ENCODE measurements at regions not wholly inside any gene's neighbourhood (a gene's known extent, or its start where the extent isn't known, plus 50 kb on each side); places are given as distances from the start of the nearest gene placed in this dataset.

GRCh38 chr12:28023156-28023887 lies 50.8 kb upstream of the PTHLH start:
- TF ChIP-seq CTCF (IDR thresholded peaks at IDR 0.05; ENCODE audit: control insufficient read depth, extremely low read depth, insufficient read depth) = no peak
- no peak for DNase-seq (ENCODE audit: low read depth)

GRCh38 chr12:28024231-28024995 lies 51.9 kb upstream of the PTHLH start:
- no peak for DNase-seq (ENCODE audit: low read depth)
- TF ChIP-seq CTCF (IDR thresholded peaks at IDR 0.05; ENCODE audit: control insufficient read depth, extremely low read depth, insufficient read depth) = no peak
- H3K4me3 ChIP-seq (ENCODE audit: low read depth, low read length) = no peak overlapping the region

More at GRCh38 chr12:28023156-28023887, 50.8 kb upstream of the PTHLH start:
- H3K4me3 ChIP-seq (ENCODE audit: low read depth, low read length) = no peak overlapping the region

GRCh38 chr12:28025821-28026505 lies 53.4 kb upstream of the PTHLH start:
- H3K4me3 ChIP-seq (ENCODE audit: low read depth, low read length) = no peak overlapping the region
- DNase-seq (ENCODE audit: low read depth) = no peak
- no peak for TF ChIP-seq CTCF (IDR thresholded peaks at IDR 0.05; ENCODE audit: control insufficient read depth, extremely low read depth, insufficient read depth)

GRCh38 chr12:28026701-28027100 lies 54.2 kb upstream of the PTHLH start:
- H3K4me3 ChIP-seq (ENCODE audit: low read depth, low read length) = no peak overlapping the region
- no peak for DNase-seq (ENCODE audit: low read depth)
- no peak for TF ChIP-seq CTCF (IDR thresholded peaks at IDR 0.05; ENCODE audit: control insufficient read depth, extremely low read depth, insufficient read depth)

GRCh38 chr12:28027328-28027727 lies 54.8 kb upstream of the PTHLH start:
- DNase-seq (ENCODE audit: low read depth) = no peak
- no peak for TF ChIP-seq CTCF (IDR thresholded peaks at IDR 0.05; ENCODE audit: control insufficient read depth, extremely low read depth, insufficient read depth)
- H3K4me3 ChIP-seq (ENCODE audit: low read depth, low read length) = no peak overlapping the region

- DNase-seq (ENCODE audit: low read depth) = no peak
- no peak overlapping the region for H3K4me3 ChIP-seq (ENCODE audit: low read depth, low read length)
- TF ChIP-seq CTCF (IDR thresholded peaks at IDR 0.05; ENCODE audit: control insufficient read depth, extremely low read depth, insufficient read depth) = no peak
Observed at GRCh38 chr12:28027947-28028724, 55.6 kb upstream of the PTHLH start.
